Pons (tissue), 1 donor: ENCODE measurements at regions not wholly inside any gene's neighbourhood (a gene's known extent, or its start where the extent isn't known, plus 50 kb on each side); places are given as distances from the start of the nearest gene placed in this dataset.

Experiments used
- DNase-seq: peaks from one replicate; pipeline ENCODE4 v3.0.0-alpha.2; 2016; ENCODE audit warnings: low spot score

DNA sequence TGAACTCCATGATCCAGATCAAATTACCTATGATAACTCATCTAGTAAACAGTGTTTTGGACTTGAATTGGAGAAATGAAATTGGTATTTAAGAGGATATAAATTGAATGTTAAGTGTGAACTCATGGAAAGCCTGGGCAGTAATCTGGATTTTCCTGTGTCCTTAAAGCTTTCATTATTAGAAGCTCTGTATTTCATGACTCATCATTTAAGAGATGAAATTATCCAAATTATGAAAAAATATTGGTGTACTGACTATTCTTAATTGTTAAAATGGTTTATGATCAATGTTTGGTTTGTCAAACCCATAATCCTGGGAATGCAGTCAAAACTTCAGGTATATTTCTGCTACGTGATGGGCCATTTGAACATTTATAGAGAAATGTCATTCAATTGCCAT, 332.2 kb upstream of the ST6GAL2 start:
- no peak for DNase-seq

DNA sequence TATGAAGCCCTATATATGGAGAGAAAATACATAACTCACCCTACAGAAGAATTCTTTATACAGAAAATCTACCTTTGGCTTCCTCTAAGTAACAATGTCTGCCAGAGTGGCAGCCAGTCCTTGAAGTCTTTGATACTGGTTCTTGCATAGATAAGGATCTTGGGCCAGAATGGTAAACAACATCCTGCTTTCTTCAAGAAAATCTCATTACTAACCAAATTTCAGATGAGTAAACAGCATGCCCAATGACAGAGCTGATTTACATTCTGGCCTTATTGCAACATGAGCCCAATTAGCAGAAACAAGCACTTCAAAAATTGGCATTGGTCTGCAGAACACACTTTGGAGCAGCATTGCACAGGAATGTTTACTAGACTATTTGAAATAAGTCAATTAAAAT, 336.5 kb upstream of the ST6GAL2 start:
- no peak for DNase-seq

DNA sequence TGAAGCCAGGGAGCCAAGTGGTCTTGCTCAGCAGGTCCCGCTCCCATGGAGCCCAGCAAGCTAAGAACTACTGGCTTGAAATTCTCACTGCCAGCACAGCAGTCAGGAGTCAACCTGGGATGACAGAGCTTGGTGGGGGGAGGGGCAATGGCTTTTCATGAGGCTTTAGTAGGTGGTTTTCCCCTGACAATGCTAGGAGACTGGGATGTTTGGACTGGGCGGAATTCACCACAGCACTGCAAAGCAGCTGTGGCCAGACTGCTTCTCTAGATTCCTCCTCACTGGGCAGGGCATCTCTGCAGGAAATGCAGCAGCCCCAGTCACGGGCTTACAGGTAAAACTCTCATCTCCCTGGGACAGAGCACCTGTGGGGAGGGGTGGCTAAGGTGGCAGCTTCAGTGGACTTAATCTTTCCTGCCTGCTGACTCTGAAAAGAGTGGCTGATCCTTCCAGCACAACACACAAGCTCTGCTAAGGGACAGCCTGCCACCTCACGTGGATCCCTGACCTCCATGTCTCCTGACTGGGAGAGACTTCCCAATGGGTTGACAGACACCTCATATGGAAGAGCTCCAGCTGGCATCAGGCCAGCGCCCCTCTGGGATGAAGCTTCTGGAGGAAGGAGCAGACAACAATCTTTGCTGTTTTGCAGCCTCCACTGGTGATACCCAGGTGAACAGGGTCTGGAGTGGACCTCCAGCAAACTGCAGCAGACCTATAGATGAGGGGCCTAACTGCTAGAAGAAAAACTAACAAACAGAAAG, 349.7 kb upstream of the ST6GAL2 start:
- no peak for DNase-seq

DNA sequence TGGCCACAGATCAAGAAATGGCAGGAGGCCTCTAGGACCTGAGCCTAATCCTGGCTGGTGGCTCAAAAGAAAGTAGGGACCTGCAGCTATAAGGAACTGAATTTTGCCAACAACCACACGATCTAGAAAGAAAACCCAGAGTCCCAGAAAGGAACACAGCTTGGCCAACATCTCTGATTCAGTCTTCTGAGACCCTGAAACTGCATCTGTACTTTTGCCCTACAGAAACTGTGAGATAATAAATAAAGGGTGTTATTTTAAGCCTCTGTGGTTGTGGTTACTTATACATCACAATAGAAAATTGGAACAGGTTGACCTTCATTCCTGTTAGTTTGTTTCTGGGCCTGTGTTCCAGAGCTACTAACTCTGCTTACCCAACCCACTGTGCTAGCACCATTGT, 356.8 kb upstream of the ST6GAL2 start:
- no peak for DNase-seq

DNA sequence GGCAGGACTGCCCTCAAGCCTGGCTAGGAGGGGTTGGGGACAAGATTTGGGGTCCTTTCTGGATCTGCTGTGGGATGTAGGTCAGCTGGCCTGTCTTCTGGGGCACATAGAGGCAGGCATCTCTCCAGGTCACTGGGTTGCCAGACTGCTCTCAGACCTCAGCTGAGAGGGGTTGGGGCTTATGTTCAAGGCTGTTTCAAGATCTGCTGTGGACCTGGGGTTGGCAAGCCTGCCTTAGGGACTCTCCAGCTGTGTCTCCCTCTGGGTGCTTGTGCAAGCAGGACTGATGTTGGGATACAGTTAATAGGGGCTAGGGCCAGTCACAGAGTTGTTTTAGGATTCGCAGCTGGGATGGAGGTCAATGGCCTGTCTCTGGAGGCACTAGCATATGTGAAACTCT, 363.0 kb upstream of the ST6GAL2 start:
- DNase-seq, result no peak

DNA sequence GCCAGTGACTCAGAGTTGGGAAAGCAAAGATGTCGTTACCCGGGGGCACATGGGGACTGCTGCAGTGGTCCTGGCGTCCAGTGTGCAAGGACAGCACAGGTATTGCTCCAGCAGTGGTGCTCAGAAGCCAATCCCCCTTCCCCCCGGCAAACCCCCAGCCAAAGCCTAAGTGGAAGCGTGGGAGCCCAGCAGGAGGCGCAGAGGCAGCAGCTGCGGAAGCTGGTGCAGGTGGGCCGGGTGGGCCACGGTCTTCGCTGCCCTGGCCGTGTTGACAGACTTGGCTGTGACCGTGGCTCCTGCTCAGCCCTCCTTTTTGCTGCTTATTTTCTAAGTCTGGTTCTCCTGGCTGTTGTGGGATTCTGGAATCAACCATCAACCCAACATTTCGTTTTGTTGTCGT, 369.8 kb upstream of the ST6GAL2 start:
- no peak for DNase-seq

DNA sequence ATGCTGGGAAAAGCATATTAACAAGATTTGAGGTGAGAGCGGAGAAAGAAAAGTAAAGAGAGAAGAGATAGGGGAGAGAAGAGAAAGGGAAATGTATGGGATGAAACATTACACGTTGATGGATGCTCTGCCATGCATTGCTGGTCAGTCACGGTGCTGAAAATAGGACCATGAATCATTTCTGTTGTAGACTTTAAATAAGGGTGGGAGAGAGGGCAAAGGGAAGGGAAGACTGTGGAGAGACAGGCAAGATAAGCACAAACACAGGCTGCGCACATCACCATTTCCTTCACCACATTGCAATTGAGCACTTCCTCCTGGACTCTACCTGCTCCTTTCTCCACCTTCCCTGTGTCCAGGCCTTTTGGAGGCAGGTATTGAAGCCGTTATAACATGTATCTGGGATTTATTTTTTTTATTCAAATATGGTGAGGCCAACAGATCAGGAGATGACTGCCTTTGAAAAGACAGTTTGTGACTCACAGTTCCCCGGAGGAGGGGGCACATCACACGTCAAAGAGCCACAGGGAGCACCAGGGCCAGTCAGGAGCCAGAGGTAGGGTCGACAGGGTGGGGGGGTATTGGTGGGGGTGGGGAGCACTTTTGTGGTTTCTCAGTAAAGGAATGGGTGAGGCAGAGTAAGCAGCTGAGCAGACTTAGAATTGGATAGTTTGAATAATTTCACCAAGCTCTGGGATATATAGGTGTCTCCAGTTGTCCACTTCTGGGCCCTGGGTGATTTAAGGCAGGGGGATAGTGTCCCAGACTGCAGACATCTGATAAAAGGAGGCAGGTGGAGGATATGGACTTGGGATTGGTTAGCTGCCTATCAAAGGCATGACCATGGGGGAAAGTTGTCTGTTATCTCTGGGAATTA, 372.8 kb upstream of the ST6GAL2 start:
- no peak for DNase-seq

DNA sequence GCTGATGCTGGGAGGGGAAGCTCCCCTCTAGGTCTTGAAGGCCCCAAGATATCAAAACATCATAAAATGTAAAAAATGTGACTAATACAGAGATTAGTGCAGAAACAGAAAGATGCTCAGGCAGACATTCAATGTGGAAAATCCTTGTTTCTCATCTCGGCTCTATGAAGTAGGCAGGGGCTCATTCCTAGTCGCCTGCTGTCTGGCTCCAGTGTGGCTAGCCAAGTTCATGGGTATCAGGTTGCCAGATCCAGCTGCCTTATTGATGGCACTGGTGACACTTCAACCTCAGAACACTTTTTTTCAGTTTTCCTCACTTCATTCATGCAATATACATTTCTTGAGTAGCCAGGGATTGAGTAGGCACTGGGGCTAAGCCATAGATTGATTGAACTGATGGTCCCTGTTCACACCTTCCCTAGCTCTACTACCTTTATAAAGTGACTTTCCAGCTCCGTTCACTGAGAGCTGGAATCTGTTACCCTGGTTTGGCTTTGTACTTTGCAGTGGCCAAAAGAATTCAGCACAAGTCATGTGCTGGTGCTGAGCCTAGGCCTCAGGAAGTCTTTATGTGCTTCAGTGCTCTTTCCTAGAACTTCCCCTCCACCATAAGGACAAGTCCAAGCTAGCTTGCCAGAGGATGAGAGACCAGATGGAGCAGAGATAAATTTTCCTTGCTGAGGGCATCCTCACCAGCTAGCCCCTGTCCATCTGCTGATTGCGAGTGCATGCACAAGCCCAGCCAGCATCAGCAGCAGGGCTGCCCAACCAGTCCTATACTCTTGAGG, 373.6 kb upstream of the ST6GAL2 start:
- no peak for DNase-seq

DNA sequence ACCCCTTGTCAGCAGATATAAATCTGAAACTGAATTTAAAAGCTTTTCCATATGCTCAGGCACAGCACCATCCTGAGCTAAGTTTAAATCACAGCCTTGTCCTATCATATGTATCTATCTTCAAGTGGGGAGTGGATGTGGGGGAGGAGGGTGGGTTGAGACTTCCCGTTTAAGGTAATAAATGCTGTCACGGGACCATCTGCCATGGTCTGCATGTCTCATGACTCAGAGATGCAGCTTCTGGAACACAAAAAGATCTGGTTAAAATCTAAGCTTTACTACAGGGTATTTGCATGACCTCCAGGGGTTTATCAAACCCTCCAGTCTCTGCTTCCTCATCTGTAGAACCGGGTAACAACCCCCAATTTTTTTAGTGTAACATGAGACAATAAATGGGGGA, 377.7 kb upstream of the ST6GAL2 start:
- DNase-seq, result no peak

DNA sequence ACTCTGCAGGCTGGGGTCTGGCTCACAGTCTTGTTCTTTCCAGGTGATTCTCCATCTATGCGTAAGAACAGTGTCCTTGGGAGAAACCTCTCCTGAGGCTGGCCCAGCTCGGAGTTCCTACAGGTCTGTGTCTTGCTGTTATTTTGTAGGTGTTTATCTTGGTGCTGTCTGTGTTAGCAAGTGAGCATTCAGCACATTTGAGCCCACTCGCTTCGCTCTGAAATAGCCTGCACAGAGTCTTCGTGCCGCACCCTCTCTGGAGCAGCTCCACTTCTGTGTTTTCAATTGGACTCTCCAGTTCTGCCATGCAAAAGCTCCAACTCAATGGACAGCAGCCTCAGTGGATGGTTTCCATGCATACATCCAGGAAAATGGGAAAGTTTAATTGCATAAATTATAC, 378.2 kb upstream of the ST6GAL2 start:
- no peak for DNase-seq

DNA sequence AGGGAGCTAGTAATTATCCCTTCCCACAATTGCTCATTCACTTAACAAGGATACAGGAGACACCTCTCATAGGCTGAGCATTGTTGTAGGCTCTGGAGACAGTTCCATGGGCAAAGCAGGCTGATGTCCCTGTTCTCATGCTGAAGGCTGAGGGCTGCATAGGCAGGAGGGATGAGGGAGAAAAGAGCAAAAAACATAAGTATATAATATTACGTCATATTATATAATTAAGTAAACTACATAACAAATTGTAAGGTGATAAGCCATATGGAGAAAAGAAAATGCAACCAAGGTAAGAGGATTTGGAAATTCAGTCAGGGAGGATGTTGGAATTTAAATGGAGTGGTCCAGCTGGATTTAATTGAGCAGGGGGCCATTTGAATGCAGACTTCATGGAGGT, 380.6 kb upstream of the ST6GAL2 start:
- DNase-seq, result no peak

DNA sequence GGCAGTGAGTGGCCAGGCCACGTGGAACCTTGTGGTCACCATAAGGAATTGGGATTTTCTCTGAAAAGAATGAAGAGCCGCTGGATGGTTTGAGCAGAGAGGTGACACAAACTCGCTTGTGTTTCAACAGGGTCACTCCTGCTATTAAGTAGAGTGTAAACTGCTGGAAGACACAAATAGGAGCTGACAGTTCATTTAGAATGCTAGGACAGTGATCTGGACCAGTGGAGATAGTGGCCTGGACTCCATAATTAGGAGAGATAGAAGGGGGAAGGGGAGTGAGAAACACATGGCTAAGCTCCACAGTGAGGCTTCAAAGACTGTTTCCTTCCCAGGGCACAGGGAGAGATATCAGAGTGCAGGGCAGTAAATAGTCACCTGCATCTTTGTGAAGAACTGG, 381.1 kb upstream of the ST6GAL2 start:
- no peak for DNase-seq

DNA sequence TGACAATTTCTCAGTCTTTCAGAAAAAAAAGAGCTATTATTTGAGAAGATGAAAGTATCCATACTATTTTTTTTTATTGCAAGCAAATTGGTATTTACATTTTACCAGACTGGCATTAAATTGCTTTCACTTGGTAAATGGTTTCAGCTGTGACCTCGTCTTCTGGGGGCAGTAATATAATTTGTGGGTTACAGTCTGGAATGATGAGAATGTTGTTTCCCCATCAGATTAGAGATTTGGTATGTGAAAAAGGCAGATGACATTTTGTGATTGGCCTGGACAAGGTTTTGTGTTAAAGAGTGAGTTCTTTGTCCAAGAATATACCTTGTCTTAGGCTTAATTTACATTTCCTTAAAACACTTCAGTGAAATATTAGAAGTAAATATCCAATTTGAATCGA, 390.1 kb upstream of the ST6GAL2 start:
- DNase-seq, result no peak

DNA sequence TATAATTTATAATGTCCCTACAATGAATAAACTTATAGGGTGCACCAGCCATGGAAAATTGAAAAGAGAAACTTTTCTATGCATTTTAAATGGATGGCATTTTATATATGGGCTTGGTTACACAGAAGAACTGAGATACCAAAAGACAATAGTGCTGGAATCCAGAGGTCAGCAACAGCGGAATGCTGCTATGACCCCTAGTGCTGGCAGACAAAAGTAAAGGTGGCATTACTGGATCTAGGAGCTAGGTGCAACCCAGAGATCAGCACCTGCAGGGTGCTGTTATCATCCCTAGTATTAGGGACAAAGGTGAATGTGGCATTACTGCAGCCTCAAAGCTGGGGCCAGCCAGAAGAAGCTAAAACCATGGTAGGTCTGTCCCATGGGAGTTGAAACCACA, 392.7 kb upstream of the ST6GAL2 start:
- no peak for DNase-seq

DNA sequence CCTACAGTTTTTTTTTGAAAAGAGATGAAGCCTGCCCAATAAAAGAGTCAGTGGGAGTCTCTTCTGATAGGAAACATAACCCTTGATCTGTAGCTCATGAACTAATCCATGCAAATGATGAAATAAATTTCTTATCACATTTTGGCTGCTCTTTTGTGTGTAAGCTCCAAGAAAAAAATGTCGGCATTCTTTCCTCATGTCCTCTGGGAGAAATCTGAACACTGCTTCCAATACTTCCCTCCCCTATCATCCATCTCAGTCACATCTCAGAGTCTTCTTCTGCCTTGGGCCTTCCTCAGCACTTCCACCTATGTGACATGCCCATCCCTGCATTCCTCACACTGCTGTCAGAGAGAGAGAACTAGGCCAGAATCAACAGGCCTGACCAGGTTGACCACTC, 395.7 kb upstream of the ST6GAL2 start:
- DNase-seq, result no peak

DNA sequence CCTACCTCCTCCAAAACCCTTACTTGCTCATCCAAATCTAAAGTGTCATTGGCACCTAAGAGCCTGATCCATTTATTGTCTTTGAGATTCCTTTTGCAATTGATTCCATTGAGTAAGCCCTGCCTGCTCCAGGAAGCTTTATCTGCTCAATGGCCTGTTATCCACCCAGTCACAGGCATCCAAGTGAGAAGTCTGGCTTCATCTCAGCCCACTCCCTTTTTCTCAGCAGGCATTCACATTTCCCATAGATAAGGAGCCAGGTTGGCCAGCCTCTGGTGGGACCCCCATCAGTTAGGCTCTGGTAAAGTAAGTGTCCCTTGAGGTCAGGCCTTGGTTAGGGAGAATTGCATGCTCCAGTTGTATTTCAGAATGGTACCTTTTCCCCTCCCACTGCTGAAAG, 396.2 kb upstream of the ST6GAL2 start:
- no peak for DNase-seq

DNA sequence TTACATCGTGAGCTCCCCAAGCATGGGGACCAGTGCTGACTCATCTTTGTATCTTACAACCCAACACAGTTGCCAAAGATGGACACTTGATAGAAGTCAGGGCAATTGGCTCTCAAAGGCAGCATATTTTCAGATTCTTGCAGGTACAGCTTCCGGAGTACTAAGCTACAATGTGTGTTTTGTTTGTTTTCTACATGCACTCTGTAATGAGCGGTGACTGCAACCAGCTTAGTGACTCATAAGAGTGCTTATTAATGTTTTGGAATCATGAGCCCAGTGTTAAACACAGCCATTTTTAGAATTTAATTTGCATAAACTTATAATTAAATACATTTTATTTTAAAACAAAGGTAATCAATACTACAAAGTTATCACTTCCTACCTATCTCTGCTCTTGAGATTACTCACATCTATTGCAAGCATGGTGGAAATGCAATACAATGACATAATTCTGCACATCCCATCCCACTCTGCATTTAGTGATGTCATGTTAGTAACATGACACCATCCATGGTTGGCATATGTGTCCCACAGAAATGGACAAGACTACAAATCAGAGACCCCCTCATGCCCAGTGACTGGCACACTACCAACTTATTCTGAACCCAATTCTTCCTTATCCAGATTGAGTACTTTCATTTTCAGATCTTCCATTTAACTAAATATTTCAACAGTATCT, 399.8 kb upstream of the ST6GAL2 start:
- no peak for DNase-seq

DNA sequence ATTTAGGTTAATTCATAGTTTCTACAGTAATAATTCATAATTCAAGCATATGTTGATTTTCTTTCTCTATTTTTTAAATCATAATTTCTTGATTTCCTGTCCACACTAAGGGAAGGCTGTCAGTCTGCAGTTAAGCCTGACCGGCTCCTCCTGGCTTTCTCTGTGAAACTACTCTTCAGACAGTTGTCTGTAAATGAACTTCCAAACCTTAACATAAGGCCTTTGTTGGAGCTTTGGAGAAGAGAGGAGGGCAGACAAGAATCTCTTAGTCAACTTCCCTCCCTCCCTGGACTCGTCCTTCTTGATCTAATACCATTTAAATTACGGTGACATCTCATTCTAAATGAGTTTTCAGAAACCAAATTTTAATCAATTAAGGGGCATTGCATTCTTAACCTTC, 404.1 kb upstream of the ST6GAL2 start:
- DNase-seq, result no peak

DNA sequence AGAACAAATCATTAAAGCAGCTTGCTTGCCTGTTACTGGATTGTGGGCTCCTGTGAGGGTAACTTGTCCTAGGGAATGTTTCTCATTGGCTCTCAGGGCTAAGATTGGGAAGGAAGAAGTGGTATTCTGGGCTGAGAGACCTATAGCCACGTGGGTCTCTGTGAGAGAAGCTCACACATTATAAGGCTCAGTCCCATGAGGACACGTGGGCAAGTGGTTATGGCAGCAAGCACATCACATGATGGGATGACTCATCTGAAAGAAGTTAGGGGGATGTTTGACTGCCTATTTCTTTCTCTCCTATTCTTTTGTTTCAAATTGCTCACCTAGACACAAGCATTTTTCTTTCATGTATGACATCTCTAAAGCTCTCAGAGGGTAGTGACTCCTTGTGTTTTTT, 418.0 kb upstream of the ST6GAL2 start:
- DNase-seq, result no peak

DNA sequence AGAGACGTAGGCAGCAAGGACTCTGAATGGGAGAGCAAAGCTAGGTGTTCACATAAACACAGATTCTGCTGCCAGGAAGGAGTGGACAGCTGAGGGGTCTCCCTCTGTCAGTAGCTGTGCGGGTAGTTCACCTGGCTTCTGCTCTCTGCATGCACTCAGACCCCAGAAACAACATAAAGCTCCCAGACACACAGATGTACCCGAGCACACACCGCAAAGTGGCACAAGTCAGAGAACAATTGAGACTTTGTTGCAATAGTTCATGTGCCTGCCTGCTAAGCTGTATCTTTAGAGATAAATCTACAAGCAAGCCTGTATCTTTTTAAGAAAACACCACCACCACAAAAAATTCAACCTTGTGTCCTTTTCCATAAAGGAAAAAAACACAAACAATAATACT, 420.0 kb upstream of the ST6GAL2 start:
- no peak for DNase-seq

DNA sequence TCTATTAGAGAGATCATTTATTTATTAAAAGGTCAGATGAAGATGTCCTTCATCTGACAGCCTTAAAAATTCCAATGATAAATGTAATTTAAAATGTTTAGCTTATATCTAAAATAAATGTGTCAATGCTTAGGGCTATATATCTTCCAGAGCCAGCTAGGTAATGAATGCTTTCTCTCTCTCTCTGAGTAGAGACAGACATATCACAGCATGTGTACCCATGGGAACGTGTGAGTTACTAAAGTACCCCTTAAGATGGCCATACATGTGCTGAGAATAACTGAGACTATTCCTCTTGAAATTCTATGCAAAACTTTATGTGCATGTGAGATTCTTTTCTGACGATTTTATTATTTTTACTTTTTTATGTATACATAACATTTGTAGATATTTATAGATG, 420.9 kb upstream of the ST6GAL2 start:
- DNase-seq, result no peak

DNA sequence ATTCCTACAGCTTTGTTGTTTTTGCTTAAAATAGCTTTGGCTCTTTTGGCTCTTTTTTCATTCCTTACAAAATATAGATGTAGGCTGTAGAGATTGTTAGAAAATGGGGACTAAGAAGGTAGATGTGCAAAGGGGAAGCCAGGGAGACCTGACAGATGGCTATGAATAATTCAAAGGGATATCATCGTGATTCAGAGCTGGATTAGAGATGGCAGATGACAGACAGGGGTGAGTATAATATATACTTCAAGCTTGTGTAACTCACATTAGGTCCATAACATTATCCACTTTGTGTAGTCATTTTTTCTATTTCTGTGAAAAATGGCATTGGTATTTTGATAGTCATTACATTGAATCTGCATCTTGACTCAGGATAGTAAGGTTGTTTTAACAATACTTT, 422.9 kb upstream of the ST6GAL2 start:
- no peak for DNase-seq
